Fibroblast of skin of left biceps (primary cell): ENCODE measurements at regions not wholly inside any gene's neighbourhood (a gene's known extent, or its start where the extent isn't known, plus 50 kb on each side); places are given as distances from the start of the nearest gene placed in this dataset.
A peak's percentile ranks its signal among the peaks of the same experiment; 100 is the strongest.

Source experiments
- DNase-seq, 2 experiments: peaks; one replicate each; pipeline ENCODE4 v3.0.0-alpha.2; 2013; ENCODE audit warnings: low read depth in 2 of 2

DNA sequence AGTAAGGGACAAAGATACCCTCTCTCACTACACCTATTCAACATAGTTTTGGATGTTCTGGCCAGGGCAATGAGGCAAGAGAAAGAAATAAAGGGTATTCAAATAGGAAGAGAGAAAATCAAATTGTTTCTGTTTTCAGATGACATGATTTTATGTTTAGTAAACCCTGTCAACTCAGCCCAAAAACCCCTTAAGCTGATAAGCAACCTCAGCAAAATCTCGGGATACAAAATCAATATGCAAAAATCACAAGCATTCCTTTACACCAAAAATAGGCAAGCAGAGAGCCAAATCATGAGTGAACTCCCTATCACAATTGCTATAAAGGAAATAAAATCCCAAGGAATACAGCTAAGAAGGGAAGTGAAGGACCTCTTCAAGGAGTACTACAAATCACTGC, 1130.7 kb upstream of the PIK3C3 start:
- no peak for DNase-seq

DNA sequence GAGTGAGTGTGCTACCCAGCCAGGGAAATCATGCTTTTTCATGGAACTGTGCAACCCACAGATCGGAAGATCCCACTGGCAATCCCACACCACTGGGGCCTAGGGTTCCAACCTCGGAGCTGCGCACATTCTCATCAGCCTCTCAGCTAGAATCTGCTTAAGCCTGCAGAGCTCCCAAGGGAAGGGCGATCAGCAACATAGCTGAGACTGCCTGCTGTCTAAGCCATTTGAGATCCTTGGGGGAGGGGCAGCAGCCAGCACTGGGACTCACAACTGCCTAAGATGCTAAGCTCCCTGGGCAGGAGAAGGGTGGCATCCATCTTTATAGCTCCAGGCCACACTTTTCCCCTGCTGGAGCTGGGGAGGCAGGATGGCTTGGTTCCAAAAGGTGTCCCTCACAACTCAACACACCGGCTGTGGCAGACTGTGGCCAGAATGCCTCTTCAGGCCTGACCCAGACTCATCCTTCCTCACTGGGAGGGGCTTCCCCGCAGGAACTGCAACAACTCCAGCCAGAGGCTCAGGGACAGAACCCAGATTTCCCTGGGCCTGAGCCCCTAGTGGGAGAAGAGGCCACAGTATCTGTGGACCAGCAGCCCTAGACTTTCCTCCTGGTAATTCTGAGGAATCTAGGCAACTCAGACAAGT, 1133.3 kb upstream of the PIK3C3 start:
- no peak for DNase-seq

DNA sequence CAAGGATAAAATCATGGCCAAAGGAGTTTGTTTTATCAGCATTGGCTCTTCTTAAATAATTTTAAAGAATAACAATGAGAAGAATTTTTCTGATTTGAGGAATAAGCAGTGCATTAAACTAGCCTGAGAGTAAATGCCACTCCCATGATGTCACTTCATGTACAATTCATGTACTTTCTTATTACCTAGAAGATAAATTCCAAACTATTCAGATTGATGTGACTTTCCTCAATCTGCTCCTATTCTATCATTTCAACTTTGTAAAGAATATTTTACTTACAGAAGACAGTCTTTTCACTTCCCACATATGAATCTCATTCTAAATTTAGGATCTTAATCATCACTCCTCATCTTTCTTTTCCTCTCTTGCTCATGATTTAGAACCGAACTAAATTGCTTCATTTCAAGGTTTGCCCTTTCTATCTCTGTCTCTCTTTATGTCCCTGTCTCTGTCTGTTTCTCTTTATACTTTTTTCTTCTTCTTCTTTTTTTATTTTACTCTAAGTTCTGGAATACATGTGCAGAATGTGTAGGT, 1142.0 kb upstream of the PIK3C3 start:
- DNase-seq, result peak in 1 of 2 experiments; percentile 9

DNA sequence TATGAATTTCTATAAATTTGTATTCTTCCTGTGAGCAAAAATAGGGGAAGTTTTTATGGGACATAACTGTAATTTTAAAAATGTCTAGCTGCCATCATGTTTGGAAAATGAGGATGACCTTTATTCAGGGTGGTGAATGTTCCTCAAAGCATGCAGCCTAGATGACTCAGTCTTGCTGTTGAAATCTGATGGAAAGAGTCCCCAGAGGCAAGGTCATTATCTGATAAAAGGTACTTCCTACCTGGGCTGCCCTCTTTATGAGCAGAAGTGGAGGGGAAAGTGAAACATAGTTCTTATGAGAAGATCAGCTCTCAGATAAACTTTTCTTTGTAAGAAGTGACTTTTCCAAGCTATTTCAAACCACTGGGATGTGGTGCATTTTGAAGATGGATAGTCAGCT, 1144.7 kb upstream of the PIK3C3 start:
- no peak for DNase-seq

DNA sequence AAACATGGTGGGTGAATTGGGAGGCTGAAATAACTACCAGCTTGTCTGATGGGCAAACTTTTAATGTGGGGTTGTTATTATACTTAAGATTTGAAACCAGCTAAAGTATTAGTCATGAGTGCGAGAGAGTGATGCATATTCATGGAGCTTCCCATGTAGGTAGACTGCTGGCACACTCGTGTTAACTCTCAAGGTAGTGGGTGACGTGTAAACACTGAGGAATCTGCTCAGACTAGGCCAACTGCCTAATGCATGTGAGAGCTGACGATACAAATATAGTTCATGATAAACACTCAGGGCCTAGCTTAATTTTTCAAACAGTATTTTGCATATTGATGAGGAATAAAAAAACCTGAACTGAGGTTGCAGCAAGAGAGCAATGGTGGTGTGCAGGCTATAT, 1165.7 kb upstream of the PIK3C3 start:
- DNase-seq, result no peak

DNA sequence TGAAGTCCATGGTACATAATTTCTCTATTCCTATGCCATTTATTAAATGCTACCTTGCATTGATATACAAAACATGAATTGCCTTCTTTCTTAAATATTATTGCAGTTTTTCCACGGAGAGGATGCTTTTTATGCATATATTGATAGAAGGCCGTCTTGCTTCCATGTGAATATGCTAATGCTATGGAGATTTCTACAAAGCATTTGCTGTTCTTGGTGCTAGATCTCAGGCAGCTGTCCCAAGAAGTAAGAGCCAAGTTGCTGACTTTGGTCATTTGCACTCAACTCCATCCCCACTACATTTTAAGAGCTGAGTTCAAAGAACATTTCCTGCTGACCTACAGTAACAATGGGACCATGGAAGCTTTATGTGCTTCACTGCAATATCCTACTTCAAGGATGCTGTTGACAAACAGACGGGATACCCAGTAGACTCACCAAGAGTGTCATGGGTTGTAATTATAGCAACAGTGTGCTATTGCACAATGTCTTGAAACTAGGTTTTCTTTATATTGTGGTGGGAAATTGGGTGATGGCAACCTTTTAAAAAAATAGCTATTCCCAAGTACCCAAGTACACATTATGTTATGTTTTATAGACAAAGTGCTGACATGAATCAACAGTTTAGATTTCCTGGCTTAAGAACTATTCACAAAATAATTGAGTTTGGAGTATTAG, 1172.4 kb upstream of the PIK3C3 start:
- no peak for DNase-seq

DNA sequence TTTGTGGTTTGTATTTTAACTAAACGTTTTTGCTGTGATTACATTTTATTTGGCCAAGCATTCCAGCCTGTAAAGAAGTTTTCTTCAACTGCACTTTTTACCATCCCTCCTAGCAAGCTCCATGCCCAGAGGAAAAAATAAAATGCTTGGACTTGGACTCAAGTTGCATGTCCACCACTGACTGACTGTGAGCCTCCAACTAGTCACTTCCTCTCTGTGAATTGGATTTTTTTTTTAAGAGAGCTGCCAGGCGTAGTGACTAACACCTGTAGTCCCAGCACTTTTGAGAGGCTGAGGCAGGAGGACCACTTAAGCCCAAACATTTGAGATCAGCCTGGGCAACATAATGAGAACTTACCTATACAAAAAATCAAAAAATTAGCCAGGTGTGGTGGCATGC, 1185.2 kb upstream of the PIK3C3 start:
- no peak for DNase-seq

DNA sequence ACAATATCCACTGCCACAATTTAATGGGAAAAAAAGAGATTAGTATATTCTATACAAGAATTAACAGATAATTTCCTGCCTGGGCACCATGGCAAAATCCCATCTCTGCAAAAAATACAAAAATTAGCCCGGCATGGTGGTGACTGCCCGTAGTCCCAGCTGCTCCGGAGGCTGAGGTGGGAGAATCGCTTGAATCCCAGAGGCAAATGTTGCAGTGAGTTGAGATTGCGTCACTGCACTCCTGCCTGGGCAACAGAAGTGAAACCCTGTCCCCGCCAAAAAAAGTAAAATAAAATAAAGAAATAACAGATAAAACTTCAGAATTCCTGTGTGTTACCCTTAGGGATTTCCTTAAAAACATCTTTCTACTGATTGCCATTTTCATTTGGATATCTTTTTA, 1194.8 kb upstream of the PIK3C3 start:
- DNase-seq, result no peak

DNA sequence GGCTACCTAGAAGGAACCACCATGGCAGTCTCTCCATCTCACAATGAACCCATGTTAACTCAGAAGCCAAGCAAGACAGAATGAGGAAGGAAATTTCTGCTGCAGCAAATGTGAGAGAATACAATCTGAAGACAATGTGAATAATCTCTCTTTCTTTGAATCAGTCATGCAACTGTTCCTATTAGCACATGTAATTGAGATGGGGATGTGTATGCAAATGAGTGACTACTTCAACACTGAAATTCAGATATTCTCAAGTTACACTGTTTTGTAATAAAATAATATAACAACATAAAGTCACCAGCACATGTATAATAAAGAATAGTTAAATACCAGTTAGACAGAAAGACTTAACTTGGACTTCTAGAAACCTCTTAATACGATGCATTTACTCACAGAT, 1200.6 kb upstream of the PIK3C3 start:
- DNase-seq, result no peak

DNA sequence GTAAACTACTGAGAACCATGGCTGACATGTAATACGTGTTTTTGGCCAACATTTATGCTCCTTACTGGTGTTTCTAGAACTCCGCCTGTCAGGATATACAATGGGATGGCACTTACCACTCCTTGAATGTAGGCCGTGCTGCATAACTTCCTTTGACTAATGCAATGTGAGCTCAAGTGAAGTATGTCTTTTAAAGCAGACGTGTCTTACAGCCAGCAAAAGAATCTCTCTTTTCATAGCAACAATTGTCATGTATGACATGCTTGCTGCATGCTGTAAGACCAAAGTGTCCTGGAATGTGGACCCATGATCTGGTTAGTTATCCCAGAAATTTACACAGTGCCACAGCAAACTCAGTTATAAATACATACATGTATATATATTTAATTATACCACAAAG, 1202.7 kb upstream of the PIK3C3 start:
- no peak for DNase-seq

DNA sequence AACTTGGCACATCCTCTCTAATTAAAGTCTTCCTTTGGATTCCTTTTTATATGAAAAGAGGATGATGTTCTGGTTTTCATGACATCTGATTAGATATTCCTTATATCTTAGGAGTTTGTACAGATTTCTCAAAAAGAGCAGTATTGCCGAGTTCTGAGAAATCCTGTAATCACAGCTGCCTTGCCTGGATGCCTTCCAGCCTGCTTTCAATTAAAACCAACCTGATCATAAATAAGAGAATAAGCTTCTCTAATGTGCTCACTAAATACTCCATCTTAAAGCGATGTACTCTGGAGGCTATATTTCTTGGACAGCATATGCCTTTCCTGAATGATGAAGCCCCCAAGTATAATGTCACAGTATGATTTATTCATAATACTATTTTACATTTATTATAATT, 1203.8 kb upstream of the PIK3C3 start:
- DNase-seq, result no peak

DNA sequence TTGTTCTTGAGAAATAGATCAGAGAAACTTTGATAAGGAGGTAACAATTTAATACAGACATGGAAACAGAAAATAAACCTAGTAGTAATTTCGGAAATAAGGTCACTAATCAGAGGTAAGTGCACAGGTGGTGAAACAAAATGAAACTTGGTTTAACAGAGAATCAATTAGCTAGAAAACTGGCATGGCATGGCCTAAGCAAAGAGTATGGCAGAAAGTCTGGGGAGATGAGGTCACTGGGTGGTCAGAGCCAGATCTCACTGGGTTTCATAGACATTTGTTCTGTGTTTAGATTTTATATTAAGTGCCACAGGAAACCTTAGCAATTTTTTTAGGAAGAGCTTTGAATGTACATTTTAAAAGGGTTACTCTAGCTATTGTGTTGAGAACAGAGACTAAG, 1216.0 kb upstream of the PIK3C3 start:
- no peak for DNase-seq

DNA sequence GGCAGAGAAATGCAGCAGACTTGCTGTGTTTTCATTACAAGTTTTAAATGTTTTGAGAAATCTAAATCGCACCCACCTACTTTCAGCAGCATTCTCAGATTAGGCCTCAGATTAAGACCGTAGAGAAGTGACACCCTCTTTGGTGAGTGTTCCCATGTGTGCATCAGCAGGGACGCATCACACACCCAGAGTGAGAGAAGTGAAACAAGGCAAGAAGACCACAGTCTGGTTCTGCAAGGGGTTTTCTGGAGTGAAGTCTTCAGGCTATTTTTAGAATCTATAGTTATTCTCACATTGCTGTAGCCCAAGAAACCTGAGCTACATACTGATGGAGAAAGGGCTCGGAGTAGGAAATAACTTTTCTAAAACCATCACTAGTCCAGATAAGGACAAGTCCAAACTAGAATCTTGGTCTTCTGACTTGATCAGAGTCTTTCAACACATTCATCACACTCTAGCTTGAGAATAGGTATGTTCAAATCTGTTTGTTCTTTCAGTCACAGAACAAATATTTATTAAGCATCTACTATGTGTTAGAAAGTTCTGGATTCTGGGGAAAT, 1216.6 kb upstream of the PIK3C3 start:
- no peak for DNase-seq

DNA sequence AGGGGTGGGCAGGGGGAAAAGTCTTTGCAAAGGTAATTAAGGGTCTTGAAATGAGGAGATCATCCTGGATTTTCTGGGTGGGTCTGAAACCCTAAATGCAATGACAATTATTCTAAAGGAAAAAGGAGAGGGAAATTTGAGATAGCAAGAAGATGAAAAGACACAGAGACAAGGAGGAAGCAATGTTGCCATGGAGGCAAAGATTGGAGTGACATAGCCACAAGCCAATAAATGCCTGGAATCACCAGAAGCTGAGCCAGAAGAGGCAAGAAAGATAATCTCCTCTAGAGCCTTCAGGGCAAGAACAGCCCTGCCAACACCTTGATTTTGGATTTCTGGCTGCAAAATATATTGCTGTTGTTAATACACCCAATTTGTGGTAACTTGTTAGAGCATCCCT, 1246.3 kb upstream of the PIK3C3 start:
- no peak for DNase-seq

DNA sequence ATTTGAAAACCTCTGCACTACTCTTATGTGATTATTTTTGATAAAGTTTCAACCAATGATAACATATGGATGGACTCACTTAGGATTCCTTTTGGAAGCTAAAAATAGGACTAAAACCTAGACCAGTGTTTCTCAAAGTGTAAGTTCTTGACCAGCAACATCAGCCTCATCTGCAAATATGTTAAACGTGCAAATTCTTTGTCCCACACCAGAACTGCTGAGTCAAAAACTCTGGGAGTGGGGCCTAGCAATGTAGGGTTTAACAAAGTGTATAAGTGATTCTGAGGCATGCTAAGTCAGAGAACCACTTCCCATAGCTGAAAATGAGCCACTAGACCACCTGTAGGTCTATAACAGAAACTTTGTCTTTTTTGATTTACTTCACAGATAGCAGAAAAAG, 1247.2 kb upstream of the PIK3C3 start:
- no peak for DNase-seq

DNA sequence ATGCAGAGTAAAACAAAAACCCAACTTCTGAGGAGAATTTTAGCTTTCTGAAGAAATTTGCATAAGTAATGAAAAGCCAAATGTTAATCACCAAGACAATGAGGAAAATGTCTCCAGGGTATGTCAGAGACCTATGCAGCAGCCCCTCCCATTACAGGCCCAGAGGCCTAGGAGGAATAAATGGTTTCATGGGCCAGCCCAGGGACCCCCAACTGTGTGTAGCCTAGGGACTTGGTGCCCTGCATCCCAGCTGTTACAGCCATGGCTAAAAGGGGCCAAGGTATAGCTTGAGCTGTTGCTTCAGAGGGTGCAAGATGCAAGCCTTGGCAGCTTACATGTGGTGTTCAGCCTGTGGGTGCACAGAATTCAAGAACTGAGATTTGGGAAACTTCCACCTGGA, 1256.9 kb upstream of the PIK3C3 start:
- no peak for DNase-seq

DNA sequence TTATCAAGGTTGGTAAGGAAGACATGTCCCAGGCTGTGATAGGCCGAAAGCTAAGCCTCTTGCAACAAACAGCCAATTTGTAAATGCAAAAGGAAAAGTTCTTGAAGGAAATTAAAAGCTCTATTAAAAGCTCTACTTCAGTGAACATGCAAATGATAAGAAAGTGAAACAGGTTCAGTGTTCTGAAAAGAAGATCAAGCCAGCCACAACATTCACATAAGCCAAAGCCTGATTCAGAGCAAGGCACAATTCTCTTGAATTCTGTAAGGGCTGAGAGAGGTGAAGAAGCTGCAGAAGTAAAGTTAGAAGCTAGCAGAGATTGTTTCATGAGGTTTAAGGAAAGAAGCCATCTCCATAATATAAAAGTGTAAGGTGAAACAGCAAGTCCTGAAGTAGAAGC, 1259.5 kb upstream of the PIK3C3 start:
- DNase-seq, result no peak

DNA sequence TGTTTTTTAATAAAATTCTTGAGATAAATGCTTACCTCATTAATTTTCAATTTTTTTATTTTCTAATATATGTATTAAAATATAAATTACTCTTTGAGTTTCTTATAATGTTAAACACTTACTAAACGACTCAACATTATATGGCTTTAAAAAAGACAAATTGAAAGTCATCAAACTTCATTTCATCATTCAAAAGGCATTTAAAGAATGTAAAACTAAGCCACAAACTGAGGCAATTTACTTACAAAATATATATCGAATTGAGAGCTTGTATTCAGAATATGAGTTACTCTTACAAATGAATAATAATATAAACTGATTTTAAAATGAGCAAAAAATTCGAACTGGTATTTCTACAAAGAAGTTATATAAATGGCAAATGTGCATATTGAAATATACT, 1262.2 kb upstream of the PIK3C3 start:
- DNase-seq, result no peak

DNA sequence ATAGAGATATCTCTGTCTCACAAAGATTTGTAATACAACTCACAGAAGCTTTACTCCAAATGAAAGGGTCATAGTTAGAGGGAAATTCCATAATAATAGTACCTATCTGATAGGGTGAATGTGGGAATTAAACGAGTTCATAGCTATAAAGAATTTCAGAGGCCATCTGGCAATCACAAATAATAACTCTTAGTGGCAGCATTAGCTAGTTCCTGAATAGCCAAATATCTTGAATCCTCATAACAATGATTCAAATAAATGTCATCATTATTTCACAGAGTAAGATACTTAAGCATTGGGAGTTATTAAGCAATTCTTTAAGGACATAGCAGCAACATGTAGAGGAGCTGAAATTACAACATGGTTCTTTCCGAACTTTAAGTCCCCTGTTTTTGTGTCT, 1265.0 kb upstream of the PIK3C3 start:
- no peak for DNase-seq

DNA sequence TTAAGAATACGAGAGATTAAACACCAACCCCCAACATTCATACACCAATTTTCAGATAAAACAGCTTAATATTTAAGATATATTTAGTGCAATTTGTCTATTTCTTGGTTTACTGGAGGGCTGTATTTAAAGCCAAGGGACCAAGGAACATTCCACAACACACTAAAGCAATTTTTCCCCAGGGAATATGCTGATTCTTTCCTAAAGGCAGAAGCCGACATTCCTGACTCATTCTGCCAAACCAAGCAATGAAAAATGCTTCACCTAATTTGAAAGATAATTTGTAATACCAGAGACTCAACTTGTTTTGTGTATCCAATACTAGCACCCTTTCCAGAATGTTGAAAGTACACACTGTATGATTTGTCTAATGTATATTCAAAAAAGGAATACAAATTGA, 1267.6 kb upstream of the PIK3C3 start:
- DNase-seq, result peak; percentile 23 to 33

DNA sequence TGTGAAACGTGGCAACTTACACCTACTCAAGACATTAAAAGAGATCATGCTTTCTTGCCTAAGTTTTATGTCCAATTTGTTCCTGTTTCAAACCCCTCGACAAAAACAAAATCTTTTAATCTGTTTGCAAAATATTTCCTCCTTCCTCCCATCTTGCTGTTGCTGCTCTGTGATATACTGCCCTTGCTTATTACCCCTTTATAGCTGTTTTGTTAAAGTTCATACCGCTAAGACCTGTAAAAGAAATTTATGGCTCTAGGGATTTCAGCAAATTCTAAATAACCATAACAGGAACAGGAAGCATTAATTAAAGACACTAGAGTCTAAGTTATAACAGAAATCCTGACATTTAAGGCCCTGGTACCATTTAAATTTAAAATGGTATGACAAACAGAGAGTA, 1268.2 kb upstream of the PIK3C3 start:
- DNase-seq, result no peak

DNA sequence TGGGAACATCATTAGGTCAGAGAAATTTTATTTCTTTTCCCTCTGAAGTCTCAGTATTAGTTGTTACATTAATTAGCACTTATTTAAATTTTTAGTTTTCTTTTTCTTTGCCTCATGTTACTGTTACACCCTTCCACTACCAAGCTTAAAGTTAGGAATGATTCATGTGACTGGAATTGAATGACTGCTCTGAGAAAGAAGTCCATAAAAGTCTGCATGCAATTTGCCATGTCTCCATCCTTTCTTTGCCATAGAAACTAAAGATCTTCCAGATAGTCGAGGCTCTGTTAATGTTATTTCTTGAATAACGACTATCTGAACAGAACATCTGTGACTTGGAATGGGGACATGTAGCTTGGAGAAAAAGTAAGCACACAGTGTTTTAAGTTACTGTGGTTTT, 1269.8 kb upstream of the PIK3C3 start:
- no peak for DNase-seq

DNA sequence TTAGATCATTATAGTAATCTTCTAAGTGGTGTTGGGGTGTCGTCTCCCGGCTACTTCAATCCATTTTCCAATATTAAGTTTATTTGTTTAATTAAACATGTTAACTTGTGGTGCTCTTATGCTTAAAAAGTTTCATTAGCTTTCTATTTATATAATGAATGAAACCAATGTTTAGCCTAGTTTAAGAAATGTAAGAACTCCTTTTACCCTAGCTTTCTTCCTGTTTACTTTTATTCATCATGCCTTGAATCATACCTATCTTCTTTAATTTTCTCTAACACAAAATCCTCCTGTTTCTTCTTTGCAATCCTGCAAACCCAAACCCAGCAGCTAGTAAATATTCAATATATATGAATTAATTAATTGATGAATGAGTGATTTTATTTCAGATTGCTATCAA, 1276.7 kb upstream of the PIK3C3 start:
- no peak for DNase-seq
